GM21526 (cell line): ENCODE measurements at regions not wholly inside any gene's neighbourhood (a gene's known extent, or its start where the extent isn't known, plus 50 kb on each side); places are given as distances from the start of the nearest gene placed in this dataset.

ENCODE experiments used
- ATAC-seq: cut with Tn5 transposase; IDR thresholded peaks from one replicate; pipeline ENCODE4 v1.9.1; 2021; ENCODE audit warnings: moderate library complexity; ENCODE audit not compliant: unreplicated experiment, low FRiP score

DNA sequence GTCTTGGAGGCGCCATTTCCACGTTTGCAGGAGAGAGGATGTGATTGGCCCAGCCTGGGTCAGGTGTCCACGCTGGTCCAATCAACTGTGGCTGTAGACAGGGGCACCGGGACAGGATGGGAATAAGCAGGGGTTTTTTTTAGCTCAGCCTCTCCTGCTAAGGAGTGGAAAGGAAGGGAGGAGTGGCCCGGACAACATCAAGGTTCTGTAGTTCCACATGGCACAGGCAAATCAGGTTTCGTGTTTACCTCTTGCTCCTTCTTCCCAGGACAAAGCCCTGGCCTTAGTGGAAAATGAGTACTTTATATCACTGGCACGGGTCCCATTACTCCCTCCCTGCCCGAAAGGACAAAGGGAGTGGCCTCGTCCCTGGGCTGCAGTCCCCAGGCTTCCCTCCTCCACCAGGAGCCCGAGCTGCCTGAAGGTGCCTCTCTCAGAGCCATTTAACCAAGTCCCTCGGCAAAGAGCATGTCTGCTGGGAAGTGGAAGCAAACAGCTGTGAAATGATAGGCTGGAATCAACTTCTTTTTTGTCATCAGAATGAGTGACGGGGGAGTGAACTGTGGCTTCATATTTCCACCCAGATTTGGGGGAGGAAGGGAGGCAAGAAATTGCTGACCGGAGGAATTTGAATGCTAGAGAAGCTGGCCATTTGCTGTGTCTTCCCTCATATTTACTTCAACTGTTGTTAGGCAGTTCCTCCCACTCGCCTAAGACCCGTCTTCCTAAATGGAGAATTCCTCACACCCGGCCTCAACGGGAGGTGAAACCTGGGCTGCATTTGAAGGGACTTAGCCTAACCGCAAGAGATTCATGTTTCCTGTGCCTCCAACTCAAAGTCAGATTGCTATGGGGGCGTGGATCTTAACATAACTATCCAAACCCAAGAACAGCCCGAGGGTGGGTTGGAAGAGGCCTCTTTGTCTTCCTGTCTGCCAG is 84.9 kb upstream of the SLC44A3 start:
- ATAC-seq: no peak

DNA sequence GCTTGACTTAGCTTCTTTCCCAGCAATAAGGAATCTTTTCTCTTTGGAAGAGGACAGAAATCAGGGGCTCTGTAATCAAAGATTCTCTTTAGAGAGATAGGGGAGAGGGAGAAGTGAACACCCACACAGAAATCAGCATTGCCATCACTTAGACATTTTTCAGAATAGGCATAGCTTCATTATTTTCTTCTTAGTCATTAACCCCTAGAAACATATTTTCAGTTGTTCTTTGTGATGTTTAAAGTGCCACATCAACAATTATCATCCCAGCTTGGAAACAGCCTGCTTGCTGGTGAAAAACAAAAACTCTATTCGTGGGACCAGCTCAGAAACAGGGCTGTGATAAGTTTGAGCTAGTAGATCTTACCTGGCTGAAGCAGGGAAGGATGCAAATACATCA is 88.3 kb upstream of the SLC44A3 start:
- no peak for ATAC-seq

DNA sequence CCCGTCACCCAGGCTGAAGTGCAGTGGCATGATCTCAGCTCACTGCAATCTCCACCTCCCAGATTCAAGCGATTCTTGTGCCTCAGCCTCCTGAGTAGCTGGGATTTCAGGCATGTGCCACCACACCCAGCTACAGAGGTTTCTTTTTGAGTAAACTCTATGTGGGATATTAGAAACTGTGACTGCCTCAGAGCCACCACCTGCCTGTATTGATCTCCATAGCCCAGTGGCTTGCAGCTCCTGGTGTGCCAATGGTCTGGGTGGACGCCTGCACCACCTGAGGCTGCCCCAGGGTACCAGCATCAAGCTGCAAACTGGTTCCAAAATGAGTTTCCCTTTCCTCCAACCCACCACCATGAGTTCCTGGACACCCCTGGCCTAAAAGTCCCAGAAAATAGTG is 89.7 kb upstream of the SLC44A3 start:
- ATAC-seq: no peak

DNA sequence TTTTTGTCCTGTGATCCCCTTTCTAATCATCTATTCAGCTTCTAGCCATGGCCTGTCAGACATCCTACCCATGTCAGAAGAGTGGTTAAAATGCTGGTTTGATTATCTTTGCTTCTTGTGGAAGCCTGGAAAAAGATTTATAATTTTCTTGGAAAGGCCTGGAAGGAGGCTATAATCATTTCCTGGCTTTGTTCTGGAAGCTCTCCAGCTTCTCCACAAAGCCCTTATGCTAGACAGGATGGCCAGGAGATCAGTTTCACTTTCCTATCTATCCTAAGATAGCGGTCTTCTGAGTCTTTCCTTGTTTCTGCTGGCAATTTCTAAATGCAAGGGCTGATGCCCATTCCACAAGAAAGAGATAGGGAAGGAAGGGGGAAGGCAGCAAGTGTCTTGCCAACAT is 90.9 kb upstream of the SLC44A3 start:
- ATAC-seq: no peak

DNA sequence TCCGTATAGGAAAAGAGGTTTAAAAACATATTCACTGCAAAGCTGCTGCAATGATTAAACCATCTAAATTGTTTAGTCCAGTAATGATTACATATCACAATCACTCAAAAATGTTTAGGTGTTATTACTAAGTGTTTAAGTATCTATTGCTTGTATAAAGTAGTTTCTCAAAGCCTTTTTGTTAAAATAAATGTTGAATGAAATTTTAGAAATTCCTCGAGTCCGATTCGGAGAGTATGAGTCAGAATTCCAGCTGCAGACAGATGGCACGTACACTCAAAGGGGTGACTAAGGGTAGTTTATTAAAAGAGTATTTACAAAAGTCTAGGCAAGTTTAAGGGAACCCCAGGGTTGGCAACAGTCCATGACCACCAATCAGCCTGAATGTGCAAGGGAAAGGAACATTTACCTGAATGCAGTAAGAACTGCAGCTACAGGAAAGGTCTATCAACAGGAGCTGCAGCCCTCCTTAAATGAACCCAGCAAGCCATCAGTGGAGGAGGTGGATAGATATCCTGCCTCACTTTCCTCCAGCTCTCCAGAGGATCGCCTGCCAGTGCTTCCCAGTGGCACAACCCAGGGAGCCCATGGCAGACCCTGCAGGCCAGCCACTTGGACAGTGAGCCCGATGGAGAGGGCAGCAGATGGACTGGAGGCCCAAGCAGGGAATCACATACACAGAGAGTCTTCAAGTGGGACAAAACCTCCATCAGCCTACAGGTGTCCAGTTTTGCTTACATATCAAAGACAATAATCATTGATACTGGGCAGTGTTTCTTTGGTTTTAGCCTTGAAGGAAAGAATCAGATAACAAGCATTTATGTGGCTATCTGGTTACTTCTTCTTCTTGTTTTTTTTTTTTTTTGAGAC is 92.1 kb upstream of the SLC44A3 start:
- no peak for ATAC-seq

DNA sequence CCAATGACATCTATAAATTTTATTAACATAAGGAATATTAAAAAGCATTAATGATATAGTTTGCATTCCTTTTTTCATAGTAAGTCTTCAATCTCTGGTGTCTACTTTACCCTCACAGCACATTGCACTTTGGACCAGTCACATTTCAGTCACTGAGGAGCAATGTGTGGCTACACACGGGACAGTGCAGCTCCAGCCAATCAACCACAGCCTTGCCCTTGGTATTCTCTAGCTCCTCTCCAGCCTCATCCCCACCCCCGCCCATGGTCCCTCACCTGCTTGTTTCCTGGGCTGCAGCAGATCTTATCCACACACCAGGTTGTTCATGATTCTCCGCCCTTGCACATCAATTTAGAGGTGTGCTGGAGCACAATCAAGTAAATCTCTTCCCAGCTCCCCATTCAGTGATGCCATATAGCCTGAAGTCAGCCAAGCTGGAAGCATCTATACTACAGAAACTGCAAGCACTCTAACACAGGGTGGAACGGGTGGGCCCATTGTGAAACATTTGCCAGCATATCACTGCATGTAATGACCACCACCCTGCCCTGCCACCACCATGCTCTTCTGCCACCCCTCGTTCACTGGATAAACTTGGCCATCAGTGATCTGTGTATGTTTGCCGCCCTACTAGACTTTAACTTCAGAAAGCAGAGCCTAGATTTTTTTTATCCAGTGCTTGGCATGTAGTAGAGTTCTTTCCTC is 93.0 kb upstream of the SLC44A3 start:
- ATAC-seq: no peak

DNA sequence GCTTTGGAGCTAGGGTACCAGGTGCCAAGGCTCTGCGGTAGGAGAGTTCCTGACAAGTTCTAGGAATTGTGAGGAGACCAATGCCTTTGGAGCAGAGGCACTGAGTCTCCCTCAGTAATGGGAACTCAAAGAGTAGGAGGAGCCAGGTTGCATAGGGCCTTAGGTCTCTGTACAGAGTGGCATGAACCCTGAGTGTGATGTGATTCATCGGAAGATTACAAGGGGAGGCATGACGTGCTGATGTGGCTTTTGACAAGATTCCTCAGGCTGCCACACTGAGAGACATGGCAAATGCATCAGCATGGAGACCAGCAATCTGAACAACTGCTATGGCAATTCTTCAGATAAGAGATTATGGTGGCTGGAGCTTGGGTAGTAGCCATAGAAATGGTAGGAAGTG is 94.6 kb upstream of the SLC44A3 start:
- no peak for ATAC-seq

DNA sequence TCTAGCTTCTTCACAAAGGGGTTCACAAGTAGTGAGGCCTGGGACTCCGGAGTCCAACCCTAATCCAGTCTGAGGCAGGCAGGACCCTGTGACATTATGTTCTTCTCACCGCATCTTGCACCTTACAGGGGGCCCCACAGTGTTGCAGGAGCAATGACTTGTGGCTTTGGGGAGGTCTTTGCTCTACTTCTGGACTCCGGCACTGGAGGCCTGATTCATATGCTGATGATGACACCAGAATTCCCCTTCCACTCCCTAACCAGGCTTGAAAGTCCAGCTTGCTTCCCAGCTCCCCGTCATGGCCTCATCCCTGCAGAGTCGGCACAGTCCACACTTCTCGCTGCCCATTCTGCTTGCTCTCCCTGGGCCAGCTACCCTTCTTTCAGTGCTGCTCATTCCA is 96.3 kb upstream of the SLC44A3 start:
- no peak for ATAC-seq

DNA sequence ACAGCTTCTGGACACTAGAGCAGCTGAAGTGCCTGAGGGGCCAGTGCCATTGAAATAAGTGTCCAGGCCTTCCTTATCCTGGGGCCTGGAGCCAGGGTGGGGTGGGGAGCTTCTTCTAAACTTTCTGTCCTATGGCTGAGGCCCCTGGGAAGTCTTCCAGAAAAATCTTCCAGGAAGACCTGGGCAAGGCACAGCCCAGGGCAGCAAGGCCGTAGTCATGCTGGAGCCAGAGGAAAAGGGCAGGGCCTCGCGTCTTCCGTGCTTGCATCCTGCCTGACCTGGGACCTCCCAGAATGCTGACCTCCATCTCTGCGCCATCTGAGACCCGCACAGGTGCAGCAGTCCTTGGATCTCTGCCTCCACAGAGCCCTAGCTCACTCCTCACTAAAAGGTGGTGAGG is 96.7 kb upstream of the SLC44A3 start:
- ATAC-seq: no peak

DNA sequence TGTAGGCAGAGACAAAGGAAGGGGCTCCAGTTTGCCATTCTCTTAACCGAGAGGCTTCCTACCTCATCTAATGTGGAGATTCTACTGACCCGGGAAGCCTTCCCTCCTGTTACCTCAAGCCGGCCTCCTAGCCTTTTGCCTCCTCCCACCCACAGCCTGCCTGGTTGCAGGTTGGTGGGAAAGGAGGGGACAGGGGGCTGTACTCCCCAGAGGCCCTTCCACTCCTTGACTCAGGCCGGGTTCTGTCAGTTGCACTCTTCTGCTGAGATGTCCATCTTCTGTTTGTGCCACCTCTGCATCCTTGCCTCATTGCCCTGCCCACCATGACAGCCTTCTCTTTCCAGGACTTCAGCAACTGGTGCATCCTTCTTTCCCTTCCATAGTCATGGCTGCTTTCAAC is 98.0 kb upstream of the SLC44A3 start:
- ATAC-seq: no peak

DNA sequence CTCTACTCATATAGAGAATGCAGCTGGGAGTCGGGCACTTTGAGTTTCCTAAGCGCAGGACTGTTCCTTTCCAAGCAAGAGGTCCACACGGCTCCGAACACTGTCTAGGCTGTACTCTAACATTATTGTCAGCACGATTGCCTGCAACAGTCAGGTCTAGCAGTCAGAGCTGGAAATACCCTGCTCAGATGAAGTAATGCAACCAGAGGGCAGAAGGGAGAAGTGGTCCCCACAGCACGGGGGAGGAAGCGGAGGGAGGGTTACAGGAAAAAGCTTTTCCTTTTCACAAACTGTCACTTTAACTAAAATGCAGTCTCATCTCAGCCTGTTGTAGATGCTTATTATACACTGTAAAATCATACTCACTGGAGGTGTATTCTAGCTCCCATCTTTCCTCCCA is 98.9 kb upstream of the SLC44A3 start:
- no peak for ATAC-seq

DNA sequence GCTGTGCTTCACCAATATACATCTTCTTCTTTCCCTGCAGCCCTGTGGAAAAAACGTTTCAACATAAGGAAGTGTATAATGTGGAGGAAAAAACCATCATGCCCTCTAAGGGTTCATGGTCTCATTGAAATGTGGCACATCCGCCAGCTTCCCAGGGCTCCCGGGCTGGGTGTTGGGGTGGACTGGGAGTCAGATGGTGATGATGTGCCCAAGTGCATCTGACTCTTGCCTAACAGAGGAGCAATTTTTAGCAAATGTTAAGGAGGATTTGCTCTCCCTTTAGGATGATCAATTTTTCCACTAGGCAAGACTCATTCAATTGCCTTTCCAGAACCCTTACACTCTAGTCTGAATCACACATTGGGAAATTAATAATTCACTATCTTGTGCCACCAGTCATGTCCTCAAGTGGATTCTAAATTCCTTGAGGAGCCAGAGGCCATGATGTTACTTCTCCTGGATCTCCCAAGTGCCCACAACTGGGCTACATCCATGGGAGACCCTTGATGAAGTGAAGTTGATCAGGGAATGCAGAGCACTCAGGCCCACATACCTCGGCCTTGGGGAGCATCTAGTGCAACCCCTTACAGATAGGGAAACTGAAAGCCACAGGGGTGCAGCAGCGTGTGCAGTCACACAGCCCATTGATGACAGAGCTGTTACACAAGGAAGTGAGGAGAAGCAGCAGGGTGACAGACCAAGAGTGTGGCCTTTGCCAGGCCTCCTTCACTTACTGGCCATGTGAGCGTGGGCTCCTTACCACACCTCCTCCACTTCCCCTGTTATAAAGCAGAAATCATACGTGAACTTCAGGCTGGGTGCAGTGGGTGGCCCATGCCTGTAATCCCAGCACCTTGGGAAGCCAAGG is 100.0 kb upstream of the SLC44A3 start:
- peak; percentile 98 for ATAC-seq

DNA sequence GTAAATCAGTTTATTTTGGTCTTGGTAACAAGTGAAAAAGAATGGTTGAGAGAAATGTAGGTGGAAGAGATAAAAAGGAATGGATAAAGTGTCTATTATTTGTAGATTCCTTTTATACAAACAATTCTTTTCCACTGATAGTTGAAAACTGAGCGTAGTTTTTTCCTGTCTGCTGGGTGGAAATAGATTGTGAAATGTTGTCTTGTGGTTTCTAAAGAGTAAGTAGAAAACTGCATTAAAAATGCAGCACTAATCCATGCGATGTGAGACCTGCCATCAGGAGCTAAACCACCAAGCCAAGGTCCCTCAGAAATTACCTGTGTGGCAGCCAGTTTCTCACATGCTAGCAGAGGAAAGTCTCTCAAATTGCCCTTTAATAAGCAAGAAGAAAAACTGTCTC is 103.2 kb upstream of the SLC44A3 start:
- no peak for ATAC-seq

DNA sequence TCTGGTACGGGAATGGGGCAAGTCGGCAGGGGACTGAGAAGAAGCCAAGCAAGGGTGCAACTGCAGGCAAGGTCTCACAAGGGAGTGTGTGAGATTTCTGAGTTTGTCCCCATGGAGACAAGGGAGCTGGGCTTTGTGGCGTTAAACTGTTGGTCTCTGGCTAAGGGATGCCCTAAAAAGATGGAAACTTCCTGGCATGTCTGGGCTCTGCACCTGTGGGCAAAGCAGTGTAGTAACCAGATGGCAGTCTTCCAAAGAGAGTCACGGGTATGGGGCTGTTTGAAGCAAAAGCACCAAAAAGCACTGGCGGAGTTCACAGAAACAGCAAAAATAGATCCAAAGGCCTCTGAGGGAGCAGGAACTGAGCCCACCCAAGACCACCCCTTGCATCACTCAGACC is 104.8 kb upstream of the SLC44A3 start:
- ATAC-seq: no peak

DNA sequence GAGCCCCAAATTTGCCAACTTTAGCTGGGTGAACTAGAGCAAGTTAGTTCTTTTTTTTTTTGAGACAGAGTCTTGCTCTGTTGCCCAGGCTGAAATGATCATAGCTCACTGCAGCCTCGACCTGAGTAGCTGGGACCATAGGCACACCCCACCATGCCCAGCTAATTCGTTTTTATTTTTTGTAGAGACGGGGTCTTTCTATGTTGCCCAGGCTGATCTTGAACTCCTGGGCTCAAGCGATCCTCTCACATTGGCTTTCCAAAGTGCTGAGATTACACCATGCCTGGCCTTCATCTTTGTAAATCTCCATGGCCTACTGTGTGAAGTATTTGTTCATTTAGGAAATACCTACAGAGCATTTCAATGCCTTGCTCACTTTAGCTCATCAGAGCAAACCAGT is 105.6 kb upstream of the SLC44A3 start:
- ATAC-seq: no peak

DNA sequence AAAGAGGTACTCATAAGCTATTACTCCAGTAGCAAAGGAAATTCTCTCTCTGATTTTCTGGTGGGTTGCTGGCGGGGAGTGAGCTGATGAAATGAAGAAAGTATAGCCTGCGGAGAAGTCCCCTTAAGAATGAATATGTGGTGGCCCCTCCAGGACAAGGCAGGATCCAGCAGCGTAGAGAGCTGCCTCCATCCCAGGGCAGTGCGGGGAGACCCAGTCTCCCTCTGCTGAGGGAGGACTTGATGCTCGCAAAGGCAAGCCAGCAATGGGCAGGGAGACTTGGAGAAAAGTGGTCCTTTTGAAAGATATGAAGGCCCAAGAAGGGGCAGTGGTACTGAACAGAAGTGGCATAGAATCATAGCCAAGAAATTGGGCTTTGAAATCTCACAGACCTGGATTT is 106.0 kb upstream of the SLC44A3 start:
- no peak for ATAC-seq

DNA sequence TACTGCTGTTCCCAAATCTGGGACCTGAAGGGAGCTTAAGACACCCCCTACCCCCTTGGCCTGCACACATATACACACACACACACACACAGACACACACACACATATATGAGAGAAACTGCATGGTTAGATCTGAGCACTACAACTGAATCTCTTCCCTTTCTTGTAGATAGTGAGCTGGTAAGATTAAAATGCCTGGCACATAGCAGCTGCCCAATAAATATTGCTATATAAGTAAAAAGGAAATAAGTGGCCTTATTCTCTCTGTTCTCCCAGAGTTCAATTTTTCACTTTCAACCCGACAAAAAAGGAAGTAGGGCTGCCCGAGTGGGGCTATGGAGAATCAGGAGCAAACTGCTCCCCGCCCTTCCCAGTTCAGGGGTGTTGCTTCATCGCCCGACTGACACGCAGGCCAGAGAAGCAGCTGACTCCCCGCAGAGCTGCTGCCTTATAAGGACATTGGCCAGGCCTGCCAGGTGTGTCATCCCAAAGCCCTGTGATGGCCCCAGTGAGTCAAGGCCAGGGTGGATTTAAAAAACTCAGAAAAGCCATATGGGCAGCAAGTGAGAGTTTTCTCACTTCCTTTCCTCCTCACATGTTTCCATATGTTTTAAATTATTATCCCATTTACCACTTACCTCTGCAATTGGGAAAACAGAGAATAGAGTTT is 106.5 kb upstream of the SLC44A3 start:
- no peak for ATAC-seq

DNA sequence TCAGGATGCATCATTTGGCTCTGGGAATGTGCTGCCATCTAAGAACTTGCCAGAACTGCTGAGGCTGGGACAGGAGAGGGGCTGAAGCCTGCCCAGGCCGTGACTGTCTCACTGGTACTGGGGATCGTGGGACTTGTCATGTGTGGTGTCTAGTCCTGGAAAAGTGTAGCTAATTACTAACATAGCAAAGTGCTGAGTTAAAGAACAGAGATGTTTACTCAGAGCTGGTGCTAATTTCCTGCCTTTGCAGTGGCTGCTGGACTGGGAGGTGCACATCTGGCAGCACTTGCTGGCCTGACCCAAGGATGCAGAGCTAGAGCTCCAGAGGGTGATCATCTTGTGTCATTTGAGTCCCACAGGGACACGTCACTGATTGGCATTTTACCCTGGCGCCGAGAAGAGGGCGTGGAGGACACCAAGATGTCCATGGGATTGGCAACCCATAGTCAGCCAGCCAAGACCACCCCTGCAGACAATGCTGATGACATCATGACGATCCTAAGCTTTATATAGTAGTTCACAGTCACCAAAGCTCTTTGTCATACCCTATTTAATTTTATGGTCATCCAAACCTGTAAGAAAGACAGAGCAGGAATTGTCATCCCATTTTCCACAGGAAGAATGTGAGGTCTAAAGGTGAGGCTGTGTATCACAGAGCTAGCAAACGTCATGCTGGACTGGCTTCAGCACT is 110.1 kb upstream of the SLC44A3 start:
- ATAC-seq: no peak

DNA sequence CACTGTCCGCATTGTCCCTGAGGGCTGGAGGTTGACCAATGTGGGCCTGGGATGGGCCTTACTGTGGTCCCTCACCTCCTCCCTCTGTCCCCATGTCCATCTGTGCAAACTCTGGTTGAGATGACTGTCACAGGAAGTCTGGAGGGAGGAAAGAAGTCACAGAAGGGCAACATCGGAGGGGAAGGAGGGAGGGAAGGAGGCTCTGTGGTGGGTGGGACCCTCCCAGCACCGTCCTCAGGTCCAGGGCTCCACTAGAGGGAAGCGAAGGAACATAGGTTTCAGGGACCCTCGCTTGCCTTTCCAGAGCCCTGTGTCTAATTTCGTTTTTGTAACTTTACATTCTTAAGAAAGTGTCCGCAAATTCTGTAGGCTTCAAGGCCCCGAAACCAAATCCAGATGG is 111.3 kb upstream of the SLC44A3 start:
- ATAC-seq: no peak
